Upper lobe of left lung (tissue), 4 donors: ENCODE measurements at regions not wholly inside any gene's neighbourhood (a gene's known extent, or its start where the extent isn't known, plus 50 kb on each side); places are given as distances from the start of the nearest gene placed in this dataset.

Experiments used
- EP300 ChIP-seq, 4 donors: sonication (generic); formaldehyde crosslinking; IDR thresholded peaks; one replicate each; pipeline ENCODE4 v1.5.1; 2017; ENCODE audit warnings: antibody characterized with exemption in 4 of 4, control low read depth in 2 of 4
- POLR2A ChIP-seq, 4 donors: fragments of 450-650 bp; IDR thresholded peaks; one replicate each; pipeline ENCODE4 v1.5.1; 2016 to 2017; ENCODE audit warnings: antibody characterized with exemption in 4 of 4, mild to moderate bottlenecking in 2 of 4
- POLR2AphosphoS5 ChIP-seq, 2 donors: sonication (generic); formaldehyde crosslinking; IDR thresholded peaks; one replicate each; pipeline ENCODE4 v1.5.1; 2017; ENCODE audit warnings: antibody characterized with exemption in 2 of 2
- TF ChIP-seq, protein P1 (sequence below), 6 experiments: fragments of 450-650 bp in 4 of 6; fragments of 200-600 bp in 2 of 6; sonication (generic) in 2 of 6; IDR thresholded peaks; one replicate each; pipeline ENCODE4 v1.5.1; 2016 to 2019; ENCODE audit warnings: antibody characterized with exemption in 6 of 6

DNA sequence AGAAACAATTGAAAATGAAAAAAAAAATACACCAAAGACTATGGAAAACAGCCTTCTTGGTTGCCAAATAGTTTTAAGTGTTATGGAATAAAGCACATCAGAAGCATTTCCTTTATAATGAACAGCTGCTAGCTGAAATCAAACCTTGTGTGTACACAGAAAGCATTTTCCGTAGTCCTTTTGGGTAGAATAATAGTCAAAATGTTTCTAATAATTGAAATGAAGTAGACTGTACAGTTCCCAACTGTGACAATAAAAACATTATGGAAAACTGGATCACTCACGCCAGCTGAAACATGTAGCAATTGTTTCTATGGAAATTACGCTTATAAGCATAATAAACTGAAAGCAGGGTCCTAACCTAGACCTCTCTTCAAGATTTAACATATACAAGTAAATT is 856.3 kb upstream of the B3GALT2 start:
- TF ChIP-seq, protein P1, sequence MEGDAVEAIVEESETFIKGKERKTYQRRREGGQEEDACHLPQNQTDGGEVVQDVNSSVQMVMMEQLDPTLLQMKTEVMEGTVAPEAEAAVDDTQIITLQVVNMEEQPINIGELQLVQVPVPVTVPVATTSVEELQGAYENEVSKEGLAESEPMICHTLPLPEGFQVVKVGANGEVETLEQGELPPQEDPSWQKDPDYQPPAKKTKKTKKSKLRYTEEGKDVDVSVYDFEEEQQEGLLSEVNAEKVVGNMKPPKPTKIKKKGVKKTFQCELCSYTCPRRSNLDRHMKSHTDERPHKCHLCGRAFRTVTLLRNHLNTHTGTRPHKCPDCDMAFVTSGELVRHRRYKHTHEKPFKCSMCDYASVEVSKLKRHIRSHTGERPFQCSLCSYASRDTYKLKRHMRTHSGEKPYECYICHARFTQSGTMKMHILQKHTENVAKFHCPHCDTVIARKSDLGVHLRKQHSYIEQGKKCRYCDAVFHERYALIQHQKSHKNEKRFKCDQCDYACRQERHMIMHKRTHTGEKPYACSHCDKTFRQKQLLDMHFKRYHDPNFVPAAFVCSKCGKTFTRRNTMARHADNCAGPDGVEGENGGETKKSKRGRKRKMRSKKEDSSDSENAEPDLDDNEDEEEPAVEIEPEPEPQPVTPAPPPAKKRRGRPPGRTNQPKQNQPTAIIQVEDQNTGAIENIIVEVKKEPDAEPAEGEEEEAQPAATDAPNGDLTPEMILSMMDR (IDR thresholded peaks at IDR 0.05) = no peak
- TF ChIP-seq EP300 (IDR thresholded peaks at IDR 0.05) (no peak), POLR2A (IDR thresholded peaks at IDR 0.05) (no peak), POLR2AphosphoS5 (IDR thresholded peaks at IDR 0.05) (no peak)
